Cardiac septum (tissue), 1 donor: ENCODE measurements at regions not wholly inside any gene's neighbourhood (a gene's known extent, or its start where the extent isn't known, plus 50 kb on each side); places are given as distances from the start of the nearest gene placed in this dataset.

ENCODE experiments used
- DNase-seq: peaks from one replicate; pipeline ENCODE4 v3.0.0-alpha.2; 2020; ENCODE audit warnings: low spot score
- intact Hi-C: fragments of 100-400 bp; cut with DNase I; formaldehyde crosslinking; loops from one replicate; pipeline ENCODE4 v1.14.0; 2022
- donor health status: DM: no; HTN: no; CAD: no.

DNA sequence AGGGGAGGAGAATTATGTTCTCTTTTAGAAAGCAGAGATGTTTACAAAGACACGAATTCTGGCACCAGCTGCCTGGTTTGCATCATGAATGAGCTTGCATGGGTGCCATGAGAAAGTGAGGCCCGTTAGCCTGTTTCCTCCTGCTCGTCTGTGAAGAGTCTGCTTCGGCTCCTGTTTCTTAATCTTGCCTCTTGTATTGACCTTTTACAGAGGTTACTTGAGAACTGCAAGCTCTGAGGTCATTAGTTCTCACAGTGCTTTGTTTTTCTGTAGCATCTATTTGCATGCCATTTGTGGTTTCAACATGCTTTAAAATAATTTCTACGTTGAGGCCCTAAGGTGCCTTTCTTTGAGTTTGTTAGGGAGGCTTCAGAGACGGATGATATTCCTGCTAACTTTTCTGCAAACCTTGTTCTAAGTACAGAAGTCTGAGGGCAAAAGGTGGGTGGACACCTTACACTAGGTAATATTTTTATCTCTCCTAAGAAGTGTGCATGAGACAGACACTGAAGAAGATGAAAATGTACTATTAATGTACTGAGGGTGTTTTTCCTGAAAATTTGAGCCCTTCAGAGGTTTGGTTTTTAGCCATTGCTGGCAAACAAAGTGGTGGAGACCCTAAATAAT is 53.4 kb upstream of the LINC00305 start:
- no peak for DNase-seq
- intact Hi-C loops = no loop called here

DNA sequence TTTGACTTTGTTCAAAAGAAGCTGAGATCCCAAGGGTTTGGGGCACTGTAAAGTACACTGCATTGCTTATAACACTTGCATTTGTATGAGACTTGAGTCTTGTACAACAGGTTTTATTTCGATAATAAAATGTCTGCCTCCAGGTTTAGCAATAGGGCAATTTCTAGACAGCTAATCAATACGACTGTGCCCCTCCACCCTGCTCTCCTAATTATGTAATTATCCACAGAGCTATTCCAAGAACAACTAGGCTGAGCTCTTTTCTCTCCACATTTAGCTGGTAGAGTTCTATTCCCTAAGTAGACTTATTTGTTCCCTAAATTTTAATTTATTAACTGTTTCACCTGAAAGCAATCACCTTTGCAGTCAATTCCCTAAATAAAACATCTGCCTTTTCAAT is 52.9 kb upstream of the LINC00305 start:
- no peak for DNase-seq

DNA sequence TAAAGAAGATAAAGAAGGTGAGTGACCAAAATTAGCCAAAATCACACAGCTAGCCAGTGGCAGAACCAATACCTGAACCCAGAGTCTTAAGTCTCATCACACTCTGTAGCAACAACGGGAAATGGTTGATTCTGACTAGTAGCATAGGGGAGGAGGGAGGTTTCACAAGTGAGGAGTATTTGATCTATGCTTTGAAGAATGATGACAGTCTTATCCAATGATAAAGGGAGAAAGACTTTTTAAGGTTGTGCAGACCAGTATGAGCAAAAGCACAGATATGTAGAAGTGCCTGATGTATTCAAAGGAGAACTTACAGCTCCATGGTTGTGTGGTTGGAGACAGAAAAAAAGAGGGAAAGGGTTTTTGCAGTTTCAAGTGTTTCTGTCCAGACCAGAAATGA is 50.7 kb upstream of the LINC00305 start:
- intact Hi-C loops = no loop called here
- no peak for DNase-seq

More for the DNA sequence above, 52.9 kb upstream of the LINC00305 start:
- intact Hi-C loops = no loop called here
